ENCODE measurements at regions not wholly inside any gene's neighbourhood (a gene's known extent, or its start where the extent isn't known, plus 50 kb on each side); places are given as distances from the start of the nearest gene placed in this dataset.
"Not testable (repeated sequence)": the region's sequence is repeated elsewhere in the genome, so short reads cannot be mapped to it uniquely, and the experiment has no call there.

GRCh38 chr16:33768710-33769109 is 309.3 kb downstream of the TP53TG3F start:
- TF ChIP-seq CTCF, POLR2A (IDR thresholded peaks at IDR 0.05): not testable (repeated sequence)
